ENCODE measurements at regions not wholly inside any gene's neighbourhood (a gene's known extent, or its start where the extent isn't known, plus 50 kb on each side); places are given as distances from the start of the nearest gene placed in this dataset.

GRCh38 chr16:6562986-6563385, 769.7 kb upstream of the RBFOX1 start:
- TF ChIP-seq CTCF (IDR thresholded peaks at IDR 0.05; ENCODE audit: insufficient read depth, low read depth, low read length, missing control alignments), result no peak

DNA sequence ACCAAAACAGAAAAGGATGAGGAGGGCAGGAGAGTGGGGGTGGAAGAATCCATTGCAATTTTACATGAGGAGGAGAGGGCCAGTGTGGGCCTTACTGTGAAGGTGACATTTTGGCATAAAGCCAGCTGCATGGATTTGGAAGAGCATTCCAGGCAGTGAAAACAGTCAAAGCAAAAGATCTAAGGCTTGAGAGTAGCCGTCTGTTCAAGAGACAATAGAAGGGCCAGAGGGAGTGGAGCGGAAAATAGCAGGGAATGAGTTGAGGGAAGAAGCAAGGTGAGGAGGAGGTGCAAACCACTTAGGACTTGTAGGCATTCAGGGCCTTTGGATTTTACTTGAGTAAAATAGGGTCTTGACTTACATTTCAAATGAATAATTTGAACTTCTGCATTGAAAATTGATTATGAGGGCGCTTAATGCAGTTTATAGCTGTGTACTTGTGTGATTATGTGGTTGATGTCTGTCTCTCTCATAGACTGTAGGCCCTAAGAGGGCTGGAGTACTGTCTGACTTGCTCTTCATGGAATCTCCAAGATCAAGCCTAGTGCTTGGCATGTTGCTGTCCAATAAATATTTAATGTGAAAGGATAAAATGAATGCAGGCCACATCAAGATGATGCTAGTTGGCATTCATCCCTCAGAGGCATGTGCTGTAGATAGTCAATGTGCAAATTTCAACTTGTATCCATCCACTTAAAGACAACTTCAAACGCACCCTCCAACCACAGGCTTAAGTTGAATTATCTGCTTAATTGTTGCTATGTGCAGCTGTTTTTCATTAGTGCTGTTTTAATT, 772.1 kb upstream of the RBFOX1 start:
- no peak for TF ChIP-seq CTCF (IDR thresholded peaks at IDR 0.05; ENCODE audit: insufficient read depth, low read depth, low read length, missing control alignments)
- no peak overlapping the region for H3K4me3 ChIP-seq (ENCODE audit: low read length)
- DNase-seq (ENCODE audit: low read depth), result no peak

More at GRCh38 chr16:6562986-6563385, 769.7 kb upstream of the RBFOX1 start:
- no peak for DNase-seq (ENCODE audit: low read depth)
- no peak overlapping the region for H3K4me3 ChIP-seq (ENCODE audit: low read length)

GRCh38 chr16:6558661-6559060, 774.0 kb upstream of the RBFOX1 start:
- DNase-seq (ENCODE audit: low read depth), result no peak
- H3K4me3 ChIP-seq (ENCODE audit: low read length), result no peak overlapping the region
- TF ChIP-seq CTCF (IDR thresholded peaks at IDR 0.05; ENCODE audit: insufficient read depth, low read depth, low read length, missing control alignments), result no peak

DNA sequence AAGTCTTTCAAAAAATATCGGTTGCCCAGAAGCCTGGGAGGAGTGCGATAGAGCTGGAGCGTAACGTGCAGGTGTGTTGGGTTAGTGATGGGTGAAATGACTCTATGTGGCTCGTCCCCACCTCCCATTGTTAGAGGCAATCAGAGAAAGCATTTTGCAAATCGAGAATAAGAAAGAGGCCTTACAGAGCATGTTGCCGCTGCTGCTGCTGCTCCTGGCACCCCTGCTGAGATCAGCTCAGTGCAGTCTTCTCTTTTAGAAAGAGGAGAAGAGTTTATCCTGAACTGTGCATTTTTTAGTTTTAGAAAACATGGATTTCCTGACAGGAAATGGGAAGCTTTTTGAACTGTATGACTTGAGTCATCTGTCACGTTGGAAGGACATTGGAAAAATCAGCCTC, 774.5 kb upstream of the RBFOX1 start:
- TF ChIP-seq CTCF (IDR thresholded peaks at IDR 0.05; ENCODE audit: insufficient read depth, low read depth, low read length, missing control alignments), result no peak
- no peak overlapping the region for H3K4me3 ChIP-seq (ENCODE audit: low read length)
- no peak for DNase-seq (ENCODE audit: low read depth)

GRCh38 chr16:6557353-6558023, 775.2 kb upstream of the RBFOX1 start:
- no peak for DNase-seq (ENCODE audit: low read depth)
- no peak overlapping the region for H3K4me3 ChIP-seq (ENCODE audit: low read length)
- TF ChIP-seq CTCF (IDR thresholded peaks at IDR 0.05; ENCODE audit: insufficient read depth, low read depth, low read length, missing control alignments), result no peak

GRCh38 chr16:6549415-6549814, 783.2 kb upstream of the RBFOX1 start:
- TF ChIP-seq CTCF (IDR thresholded peaks at IDR 0.05; ENCODE audit: insufficient read depth, low read depth, low read length, missing control alignments), result no peak
- no peak overlapping the region for H3K4me3 ChIP-seq (ENCODE audit: low read length)
- DNase-seq (ENCODE audit: low read depth), result no peak

Measured in epithelial cell of esophagus (primary cell).